ENCODE measurements at regions not wholly inside any gene's neighbourhood (a gene's known extent, or its start where the extent isn't known, plus 50 kb on each side); places are given as distances from the start of the nearest gene placed in this dataset.

DNA sequence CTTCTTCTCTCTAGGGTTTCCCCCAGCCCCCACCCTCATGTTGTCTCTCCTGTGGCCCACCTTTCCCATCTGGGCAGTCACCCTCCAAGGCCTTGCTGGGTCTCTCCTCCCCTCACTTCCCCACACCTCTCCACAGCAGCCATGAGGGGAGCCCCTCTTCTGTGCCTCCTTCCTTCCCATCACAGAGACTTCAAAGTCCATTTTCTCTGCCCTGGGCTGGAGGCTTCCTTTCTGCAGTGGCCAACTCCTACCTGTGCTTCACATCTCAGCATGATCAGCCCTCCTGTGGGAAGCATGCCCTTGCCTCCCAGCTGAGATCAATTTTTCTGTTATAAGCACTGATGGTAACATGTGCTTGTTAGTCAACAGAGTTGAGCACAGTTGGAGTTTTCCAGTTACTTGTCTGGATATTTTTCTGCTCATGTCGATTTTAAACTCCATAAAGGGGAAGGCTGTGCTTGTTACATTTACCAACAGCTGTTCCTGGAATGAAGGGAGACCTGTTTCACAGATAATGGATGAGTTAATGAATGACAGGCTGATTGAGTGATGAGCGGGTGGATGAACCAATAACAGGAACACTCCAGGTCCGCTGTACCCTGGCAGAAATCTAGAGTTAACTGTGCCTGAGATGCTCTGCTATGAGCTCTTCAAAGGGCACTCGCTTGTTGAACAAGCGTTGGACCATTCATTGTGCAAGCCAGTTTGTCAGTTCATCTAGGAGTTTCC lies 71.4 kb upstream of the PRSS58 start:
- Histone ChIP-seq H3K9me3 (ENCODE audit: control insufficient read depth in 1 of 2, insufficient read depth in 1 of 2, low read length in 2 of 2) (no peaks in the 10 kb centered on the region), H3K4me1 (ENCODE audit: insufficient read depth, low read length) (no peaks in the 10 kb centered on the region), H3K27ac (ENCODE audit: low read depth in 1 of 2, low read length in 2 of 2) (no peak overlapping the region), H3K4me3 (ENCODE audit: low read length) (no peak overlapping the region), H3K27me3 (ENCODE audit: control insufficient read depth in 1 of 2, insufficient read depth in 2 of 2, low read length in 2 of 2) (no peaks in the 10 kb centered on the region), H3K36me3 (ENCODE audit: insufficient read depth, low read length) (no peaks in the 10 kb centered on the region)
- ATAC-seq (ENCODE audit: poor library complexity) (no peak), DNase-seq (no peak)
- no peak overlapping the region for H3K27ac Mint-ChIP-seq
- CTCF ChIA-PET: no interaction called here
- no peak overlapping the region for H3K4me3 Mint-ChIP-seq
- H3K27me3 Mint-ChIP-seq: peaks cover 30% of the 10 kb centered on the region
- peaks cover 8% of the 10 kb centered on the region for H3K4me1 Mint-ChIP-seq (ENCODE audit: low read depth)
- intact Hi-C loops (cut with DNase I, micrococcal nuclease): no loop called here
- no peaks in the 10 kb centered on the region for H3K9me3 Mint-ChIP-seq
- TF ChIP-seq, protein P1, sequence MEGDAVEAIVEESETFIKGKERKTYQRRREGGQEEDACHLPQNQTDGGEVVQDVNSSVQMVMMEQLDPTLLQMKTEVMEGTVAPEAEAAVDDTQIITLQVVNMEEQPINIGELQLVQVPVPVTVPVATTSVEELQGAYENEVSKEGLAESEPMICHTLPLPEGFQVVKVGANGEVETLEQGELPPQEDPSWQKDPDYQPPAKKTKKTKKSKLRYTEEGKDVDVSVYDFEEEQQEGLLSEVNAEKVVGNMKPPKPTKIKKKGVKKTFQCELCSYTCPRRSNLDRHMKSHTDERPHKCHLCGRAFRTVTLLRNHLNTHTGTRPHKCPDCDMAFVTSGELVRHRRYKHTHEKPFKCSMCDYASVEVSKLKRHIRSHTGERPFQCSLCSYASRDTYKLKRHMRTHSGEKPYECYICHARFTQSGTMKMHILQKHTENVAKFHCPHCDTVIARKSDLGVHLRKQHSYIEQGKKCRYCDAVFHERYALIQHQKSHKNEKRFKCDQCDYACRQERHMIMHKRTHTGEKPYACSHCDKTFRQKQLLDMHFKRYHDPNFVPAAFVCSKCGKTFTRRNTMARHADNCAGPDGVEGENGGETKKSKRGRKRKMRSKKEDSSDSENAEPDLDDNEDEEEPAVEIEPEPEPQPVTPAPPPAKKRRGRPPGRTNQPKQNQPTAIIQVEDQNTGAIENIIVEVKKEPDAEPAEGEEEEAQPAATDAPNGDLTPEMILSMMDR (IDR thresholded peaks at IDR 0.05): no peak
- H3K36me3 Mint-ChIP-seq (ENCODE audit: low read depth): no peaks in the 10 kb centered on the region
- POLR2A ChIA-PET: interaction anchor here (3.1 to 3.9 kb wide), 2 partner anchors 461 to 480 kb away, joined by 11 to 26 read pairs; no protein-coding TSS in a partner anchor

GRCh38 chr7:142328551-142328950 lies 70.7 kb upstream of the PRSS58 start:
- Histone ChIP-seq H3K27ac (ENCODE audit: low read depth in 1 of 2, low read length in 2 of 2) (no peak overlapping the region), H3K27me3 (ENCODE audit: control insufficient read depth in 1 of 2, insufficient read depth in 2 of 2, low read length in 2 of 2) (no peaks in the 10 kb centered on the region), H3K4me3 (ENCODE audit: low read length) (peak overlapping the region; percentile 11), H3K36me3 (ENCODE audit: insufficient read depth, low read length) (no peaks in the 10 kb centered on the region), H3K4me1 (ENCODE audit: insufficient read depth, low read length) (peaks cover 7% of the 10 kb centered on the region), H3K9me3 (ENCODE audit: control insufficient read depth in 1 of 2, insufficient read depth in 1 of 2, low read length in 2 of 2) (no peaks in the 10 kb centered on the region)
- CTCF ChIA-PET: no interaction called here
- TF ChIP-seq, protein P1 (IDR thresholded peaks at IDR 0.05): no peak
- H3K36me3 Mint-ChIP-seq (ENCODE audit: low read depth): no peaks in the 10 kb centered on the region
- no peaks in the 10 kb centered on the region for H3K9me3 Mint-ChIP-seq
- no peak overlapping the region for H3K4me3 Mint-ChIP-seq
- ATAC-seq (ENCODE audit: poor library complexity): no peak
- DNase-seq: no peak
- intact Hi-C loops (cut with DNase I, micrococcal nuclease): no loop called here
- H3K4me1 Mint-ChIP-seq (ENCODE audit: low read depth): peaks cover 15% of the 10 kb centered on the region
- POLR2A ChIA-PET: interaction anchor here (3.1 to 5.5 kb wide), 3 partner anchors 461 to 481 kb away, joined by 11 to 50 read pairs (median 26); no protein-coding TSS in a partner anchor
- H3K27ac Mint-ChIP-seq: no peak overlapping the region
- H3K27me3 Mint-ChIP-seq: peaks cover 30% of the 10 kb centered on the region

GRCh38 chr7:142327628-142328405 lies 70.0 kb upstream of the PRSS58 start:
- no peaks in the 10 kb centered on the region for H3K36me3 ChIP-seq (ENCODE audit: insufficient read depth, low read length)
- POLR2A ChIA-PET: interaction anchor here (2.0 to 5.5 kb wide), 4 partner anchors 462 to 485 kb away, joined by 6 to 50 read pairs (median 18); no protein-coding TSS in a partner anchor
- H3K4me3 ChIP-seq (ENCODE audit: low read length): peak overlapping the region; percentile 11
- Mint-ChIP-seq H3K36me3 (ENCODE audit: low read depth) (no peaks in the 10 kb centered on the region), H3K27ac (peak overlapping the region; percentile 77), H3K27me3 (peaks cover 30% of the 10 kb centered on the region), H3K4me3 (peak overlapping the region; percentile 64), H3K4me1 (ENCODE audit: low read depth) (peaks cover 18% of the 10 kb centered on the region), H3K9me3 (no peaks in the 10 kb centered on the region)
- H3K4me1 ChIP-seq (ENCODE audit: insufficient read depth, low read length): peaks cover 7% of the 10 kb centered on the region
- CTCF ChIA-PET: no interaction called here
- intact Hi-C loops (cut with DNase I, micrococcal nuclease): no loop called here
- no peaks in the 10 kb centered on the region for H3K27me3 ChIP-seq (ENCODE audit: control insufficient read depth in 1 of 2, insufficient read depth in 2 of 2, low read length in 2 of 2)
- H3K9me3 ChIP-seq (ENCODE audit: control insufficient read depth in 1 of 2, insufficient read depth in 1 of 2, low read length in 2 of 2): no peaks in the 10 kb centered on the region
- H3K27ac ChIP-seq (ENCODE audit: low read depth in 1 of 2, low read length in 2 of 2): no peak overlapping the region
- ATAC-seq (ENCODE audit: poor library complexity) (no peak), DNase-seq (peak in 1 of 14 experiments; percentile 27)
- TF ChIP-seq, protein P1 (IDR thresholded peaks at IDR 0.05): no peak
